Heart left ventricle (tissue), 13 donors: ENCODE measurements at regions not wholly inside any gene's neighbourhood (a gene's known extent, or its start where the extent isn't known, plus 50 kb on each side); places are given as distances from the start of the nearest gene placed in this dataset.

ENCODE experiments used
- CTCF ChIP-seq, 12 donors: fragments of 200-600 bp; sonication (generic) in 4 of 12; IDR thresholded peaks; one replicate each; pipeline versions ENCODE4 v1.5.0 to v1.8.0; 2018 to 2022; ENCODE audit warnings: antibody characterized with exemption in 12 of 12, mild to moderate bottlenecking in 5 of 12
- POLR2A ChIP-seq, 2 donors: fragments of 450-650 bp; IDR thresholded peaks; one replicate each; pipeline ENCODE4 v1.6.1; 2017; ENCODE audit warnings: antibody characterized with exemption in 2 of 2, mild to moderate bottlenecking in 2 of 2, moderate library complexity in 2 of 2
- donor health status: ischemic (EF 13 %, LVEDD 7.1; RV severe dilation, severe dysfunction).
- donor health status: DM: no; HTN: yes; CAD: no.
- donor health status: DM: no; HTN: no; CAD: no.
- donor health status: ischemic (EF 25% LVEDD 6.9; RV normal size, moderate dysfunction).
- donor health status: ischemic (EF 25% LVEDD 5.7; RV mildly dilated, moderate dysfunction).
- donor health status: ischemic (EF 35%, LVEDD 5.7; RV mildly dilated, moderate dysfunction).
- donor health status: nonischemic (EF 11% LVEDD 7.7; RV severe dilation, severe dysfunction).
- donor health status: DM: yes; HTN: yes; CAD: no.
- donor health status: PGD.
- donor health status: ischemic (EF 29% LVEDD 5.4; RV normal size, mild dysfunction).
- donor health status: nonischemic (EF 23%, LVEDD 6.1; RV moderate dilation, normal function).

DNA sequence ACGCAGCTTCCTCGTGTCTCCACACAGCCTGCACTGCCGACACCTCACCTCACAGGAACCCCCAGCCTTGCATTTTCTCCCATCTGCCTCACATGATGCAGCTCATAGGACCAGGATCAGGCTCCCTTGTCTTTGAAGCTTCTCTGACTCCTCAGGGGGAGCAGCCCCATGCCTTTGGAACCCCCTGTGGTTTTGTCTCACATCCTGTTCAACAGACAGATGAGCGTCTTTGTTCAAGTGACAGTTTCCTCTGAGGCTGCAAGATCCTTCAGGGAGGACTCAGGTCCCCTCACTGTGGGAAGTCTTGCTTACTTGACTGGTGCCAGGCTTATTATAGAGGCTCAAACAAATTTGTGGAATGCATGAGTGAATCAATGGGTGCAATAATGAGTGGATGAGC lies 667.1 kb downstream of the INHBA start:
- TF ChIP-seq CTCF (IDR thresholded peaks at IDR 0.05) (no peak), POLR2A (IDR thresholded peaks at IDR 0.05) (no peak)
